ENCODE measurements at regions not wholly inside any gene's neighbourhood (a gene's known extent, or its start where the extent isn't known, plus 50 kb on each side); places are given as distances from the start of the nearest gene placed in this dataset.

GRCh38 chr9:79257228-79257781 is 314.5 kb upstream of the TLE4 start:
- DNase-seq = peak; percentile 50

- DNase-seq = no peak
Observed at GRCh38 chr9:79257790-79258351, 313.9 kb upstream of the TLE4 start.

- no peak for DNase-seq
Observed at GRCh38 chr9:79259858-79260257, 311.9 kb upstream of the TLE4 start.

GRCh38 chr9:79263628-79264027 is 308.1 kb upstream of the TLE4 start:
- no peak for DNase-seq

- no peak for DNase-seq
Observed at GRCh38 chr9:79264041-79264440, 307.7 kb upstream of the TLE4 start.

- DNase-seq = peak; percentile 37
Observed at GRCh38 chr9:79264511-79265355, 307.0 kb upstream of the TLE4 start.

- no peak for DNase-seq
Observed at GRCh38 chr9:79266986-79267385, 304.8 kb upstream of the TLE4 start.

- no peak for DNase-seq
Observed at GRCh38 chr9:79268806-79269205, 303.0 kb upstream of the TLE4 start.

- DNase-seq = no peak
Observed at GRCh38 chr9:79273311-79273710, 298.5 kb upstream of the TLE4 start.

GRCh38 chr9:79279356-79279755 is 292.4 kb upstream of the TLE4 start:
- no peak for DNase-seq

- DNase-seq = no peak
Observed at GRCh38 chr9:79280691-79281090, 291.1 kb upstream of the TLE4 start.

GRCh38 chr9:79284081-79284480 is 287.7 kb upstream of the TLE4 start:
- no peak for DNase-seq

GRCh38 chr9:79286992-79287707 is 284.6 kb upstream of the TLE4 start:
- DNase-seq = no peak

- DNase-seq = no peak
Observed at GRCh38 chr9:79287708-79288290, 284.0 kb upstream of the TLE4 start.

- no peak for DNase-seq
Observed at GRCh38 chr9:79289856-79290255, 281.9 kb upstream of the TLE4 start.

- no peak for DNase-seq
Observed at GRCh38 chr9:79292731-79293280, 279.0 kb upstream of the TLE4 start.

GRCh38 chr9:79300068-79300467 is 271.7 kb upstream of the TLE4 start:
- no peak for DNase-seq

- DNase-seq = peak; percentile 61
Observed at GRCh38 chr9:79301085-79301484, 270.7 kb upstream of the TLE4 start.

- DNase-seq = peak; percentile 75
Observed at GRCh38 chr9:79301551-79302391, 270.0 kb upstream of the TLE4 start.

GRCh38 chr9:79302569-79302968 is 269.2 kb upstream of the TLE4 start:
- DNase-seq = no peak

- no peak for DNase-seq
Observed at GRCh38 chr9:79308012-79308411, 263.8 kb upstream of the TLE4 start.

Measured in renal pelvis (tissue), 1 donor.